H1 (cell line): ENCODE measurements at regions not wholly inside any gene's neighbourhood (a gene's known extent, or its start where the extent isn't known, plus 50 kb on each side); places are given as distances from the start of the nearest gene placed in this dataset.

Source experiments
- CTBP2 ChIP-seq: IDR thresholded peaks from 2 replicates; pipeline ENCODE4 v1.7.0; 2011; ENCODE audit warnings: borderline replicate concordance, mild to moderate bottlenecking, moderate library complexity, mixed read lengths, low read length; ENCODE audit not compliant: insufficient read depth, insufficient read length
- KDM1A ChIP-seq: fragments of 200-600, 300-600 bp; sonication (generic); IDR thresholded peaks from 2 replicates; pipeline ENCODE4 v1.7.1; 2016; ENCODE audit warnings: mild to moderate bottlenecking, low read length, borderline replicate concordance
- MAX ChIP-seq: IDR thresholded peaks from 2 replicates; pipeline ENCODE4 v1.6.1; 2012; ENCODE audit warnings: inconsistent platforms
- NRF1 ChIP-seq: IDR thresholded peaks from 2 replicates; pipeline ENCODE4 v1.6.1; 2011; ENCODE audit warnings: mild to moderate bottlenecking, low read depth, low read length, improper control_type of control experiment
- PHF8 ChIP-seq: fragments of 200-600 bp; sonication (generic); conservative IDR thresholded peaks from 2 replicates; pipeline ENCODE4 v1.7.1; 2012; ENCODE audit warnings: low read depth, mild to moderate bottlenecking, inconsistent platforms, low read length, moderate library complexity
- RAD21 ChIP-seq, 2 experiments: IDR thresholded peaks in 1 of 2; conservative IDR thresholded peaks in 1 of 2; 2 replicates each; pipeline ENCODE4 v1.6.1; 2011; ENCODE audit warnings: low read depth in 2 of 2, low read length in 2 of 2, improper control_type of control experiment in 1 of 2, inconsistent platforms in 1 of 2, mild to moderate bottlenecking in 1 of 2, moderate library complexity in 1 of 2
- RXRA ChIP-seq: IDR thresholded peaks from 2 replicates; pipeline ENCODE4 v1.6.1; 2011; ENCODE audit warnings: low read depth, mild to moderate bottlenecking, low read length, moderate library complexity; ENCODE audit not compliant: insufficient read depth
- SIN3A ChIP-seq, 2 experiments: IDR thresholded peaks in 1 of 2; conservative IDR thresholded peaks in 1 of 2; 2 replicates each; pipeline ENCODE4 v1.6.1; 2011 to 2012; ENCODE audit warnings: low read length in 2 of 2, improper control_type of control experiment in 1 of 2, low read depth in 1 of 2, mild to moderate bottlenecking in 1 of 2
- SRF ChIP-seq: IDR thresholded peaks from 2 replicates; pipeline ENCODE4 v1.6.1; 2011; ENCODE audit warnings: mild to moderate bottlenecking, low read depth, low read length, moderate library complexity

GRCh38 chrX:20500171-20500865 is 233.6 kb upstream of the RPS6KA3 start (continued):
- TF ChIP-seq CTBP2 (no peak), KDM1A (no peak), SIN3A (conservative IDR thresholded peaks at IDR 0.05 in 1 of 2, IDR thresholded peaks at IDR 0.05 in 1 of 2; ENCODE audit: low read depth in 1 of 2, low read length in 2 of 2) (no peak), SRF (no peak), MAX (no peak), RXRA (no peak), NRF1 (no peak), PHF8 (no peak), RAD21 (IDR thresholded peaks at IDR 0.05 in 1 of 2, conservative IDR thresholded peaks at IDR 0.05 in 1 of 2; ENCODE audit: low read depth in 2 of 2, low read length in 2 of 2) (no peak)
